ENCODE measurements at regions not wholly inside any gene's neighbourhood (a gene's known extent, or its start where the extent isn't known, plus 50 kb on each side); places are given as distances from the start of the nearest gene placed in this dataset.
"Not testable (repeated sequence)": the region's sequence is repeated elsewhere in the genome, so short reads cannot be mapped to it uniquely, and the experiment has no call there.

GRCh38 chr14:87286191-87286590 lies 706.8 kb downstream of the GALC start:
- no peak for DNase-seq

- no peak for DNase-seq
Measured at GRCh38 chr14:87285506-87285905, 707.5 kb downstream of the GALC start.

- no peak for DNase-seq
Measured at GRCh38 chr14:87283547-87283946, 709.4 kb downstream of the GALC start.

DNA sequence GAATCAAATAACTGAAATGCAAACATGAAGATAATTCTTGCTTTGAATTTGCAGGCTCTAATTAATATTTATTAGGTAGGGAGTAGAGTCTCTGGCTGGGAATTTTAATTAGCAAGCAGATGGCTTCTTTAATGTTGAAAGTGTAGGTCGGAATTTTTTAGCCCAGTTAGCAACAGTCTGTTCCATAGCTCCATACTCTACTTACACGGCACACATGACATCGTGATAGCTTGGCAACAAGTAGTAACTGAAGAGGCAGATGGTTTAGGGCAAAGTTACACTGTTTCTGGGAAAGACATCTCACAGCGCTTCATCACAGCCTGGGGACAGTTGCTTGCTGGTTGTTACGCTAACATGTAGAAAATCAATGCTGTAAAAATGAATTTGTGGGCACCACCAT lies 710.7 kb downstream of the GALC start:
- DNase-seq: no peak

GRCh38 chr14:87278415-87278814 lies 714.6 kb downstream of the GALC start:
- DNase-seq: no peak

GRCh38 chr14:87271331-87271730 lies 721.7 kb downstream of the GALC start:
- DNase-seq: no peak

- no peak for DNase-seq
Measured at GRCh38 chr14:87268997-87269396, 724.0 kb downstream of the GALC start.

DNA sequence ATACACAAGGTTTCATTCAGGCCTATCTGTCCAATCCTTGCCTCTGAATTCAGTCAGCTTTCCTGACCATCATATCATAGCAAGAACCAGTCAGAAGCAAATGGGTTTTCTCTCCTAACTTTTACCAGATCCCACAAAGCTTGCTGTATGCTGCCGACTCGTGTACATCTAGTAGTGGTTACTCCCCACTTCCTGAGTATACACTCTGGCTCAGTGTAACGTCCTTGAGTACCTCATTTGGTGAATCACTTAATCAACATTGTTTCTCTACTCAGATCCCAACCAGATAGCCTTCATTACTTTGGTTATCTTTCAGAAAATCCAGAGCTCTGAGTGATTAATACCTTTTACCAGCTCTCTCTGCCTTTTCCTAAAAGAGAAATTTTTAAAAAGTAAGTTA lies 728.2 kb downstream of the GALC start:
- no peak for DNase-seq

- DNase-seq: no peak
Measured at GRCh38 chr14:87264272-87264785, 728.7 kb downstream of the GALC start.

GRCh38 chr14:87261621-87262020 lies 731.4 kb downstream of the GALC start:
- no peak for DNase-seq

GRCh38 chr14:87260460-87260859 lies 732.5 kb downstream of the GALC start:
- no peak for DNase-seq

DNA sequence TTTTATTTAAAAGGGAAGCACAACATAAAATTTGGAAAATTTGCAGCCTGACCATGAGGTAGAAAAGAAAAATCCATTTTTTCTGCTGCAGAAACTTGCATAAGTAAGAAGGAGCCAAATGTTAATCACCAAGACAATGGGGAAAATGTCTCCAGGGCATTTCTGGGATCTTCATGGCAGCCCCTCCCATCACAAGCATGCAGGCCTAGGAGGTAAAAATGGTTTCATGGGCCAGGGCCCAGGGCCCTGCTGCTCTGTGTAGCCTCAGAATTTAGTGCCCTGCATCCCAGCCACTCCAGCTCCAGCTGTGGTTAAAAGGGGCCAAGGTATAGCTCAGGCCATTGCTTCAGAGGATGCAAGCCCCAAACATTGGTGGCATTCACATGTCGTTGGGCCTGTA lies 735.6 kb downstream of the GALC start:
- DNase-seq: no peak

DNA sequence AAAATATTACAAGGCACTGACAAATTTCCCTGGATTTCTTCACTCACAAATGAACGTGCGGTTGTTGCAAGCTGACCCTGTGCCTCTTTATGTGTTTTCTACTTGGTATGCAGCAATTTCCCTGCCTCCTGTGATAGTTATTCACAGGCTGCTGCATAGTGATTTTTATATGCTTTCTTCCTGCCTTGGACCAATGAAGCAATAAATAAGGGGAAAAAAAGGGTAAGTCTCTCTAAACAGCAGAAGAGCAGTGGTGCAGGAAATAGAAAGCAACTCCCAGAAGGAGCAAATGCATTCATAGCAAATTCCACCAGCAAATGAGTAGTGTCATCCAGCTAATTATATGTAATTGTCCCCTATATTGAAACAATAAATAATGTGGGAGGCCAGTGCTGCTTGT lies 737.9 kb downstream of the GALC start:
- DNase-seq: no peak

DNA sequence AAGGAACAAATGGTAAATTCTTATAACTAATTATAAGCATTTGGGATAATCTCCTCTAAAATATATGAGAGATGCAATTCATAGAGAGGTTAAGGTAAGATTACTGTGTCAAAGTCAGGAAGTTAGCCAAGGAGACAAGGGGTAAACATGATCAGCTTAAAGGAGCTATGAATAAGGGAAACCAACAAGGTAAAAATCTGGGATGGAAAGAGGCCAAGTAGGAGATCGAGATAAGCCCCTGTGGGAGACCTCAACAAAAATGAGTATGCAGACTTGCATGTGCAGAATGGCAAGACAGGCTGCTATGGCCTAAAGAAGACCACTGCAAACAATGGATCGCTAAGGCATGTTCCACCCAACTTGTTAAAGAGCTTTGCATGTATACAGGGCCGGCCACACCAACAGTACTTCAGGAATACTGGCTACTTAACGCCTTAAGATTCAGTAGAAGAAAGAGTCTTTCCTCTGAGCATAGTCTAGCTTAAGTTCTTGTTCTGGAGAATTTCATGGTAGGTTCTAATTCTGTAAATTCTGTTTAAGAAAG lies 738.6 kb downstream of the GALC start:
- DNase-seq: no peak

DNA sequence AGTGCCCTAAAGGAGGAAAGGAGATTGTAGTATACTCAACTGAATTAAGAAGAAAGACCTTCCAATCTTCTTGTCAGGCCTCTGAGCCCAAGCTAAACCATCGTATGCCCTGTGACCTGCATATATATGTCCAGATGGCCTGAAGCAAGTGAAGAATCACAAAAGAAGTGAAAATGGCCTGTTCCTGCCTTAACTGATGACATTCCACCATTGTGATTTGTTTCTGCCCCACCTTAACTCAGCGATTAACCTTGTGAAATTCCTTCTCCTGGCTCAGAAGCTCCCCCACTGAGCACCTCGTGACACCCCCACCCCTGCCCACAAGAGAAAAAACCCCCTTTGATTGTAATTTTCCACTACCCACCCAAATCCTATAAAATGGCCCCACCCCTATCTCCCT lies 739.2 kb downstream of the GALC start:
- not testable (repeated sequence) for DNase-seq

GRCh38 chr14:87252103-87252502 lies 740.9 kb downstream of the GALC start:
- DNase-seq: no peak

DNA sequence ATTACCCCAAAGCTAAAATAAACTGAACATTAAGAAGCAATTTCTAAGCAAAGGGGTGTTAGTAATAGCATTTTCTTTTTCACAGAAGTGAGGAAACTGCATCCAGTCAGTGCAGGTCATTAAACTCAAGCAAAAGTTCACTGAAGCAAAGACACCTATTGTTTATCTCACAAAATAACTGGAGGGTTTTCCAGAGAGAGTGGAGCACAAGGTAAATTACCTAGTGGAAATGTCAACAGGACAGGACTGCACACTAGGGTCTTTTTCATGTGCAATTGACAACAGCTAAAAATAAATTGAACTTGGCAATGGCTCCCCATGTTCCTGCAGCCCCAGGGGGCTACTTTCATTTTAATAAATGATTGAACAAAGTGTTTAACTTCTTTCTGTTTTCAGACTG lies 742.0 kb downstream of the GALC start:
- DNase-seq: peak; percentile 28

DNA sequence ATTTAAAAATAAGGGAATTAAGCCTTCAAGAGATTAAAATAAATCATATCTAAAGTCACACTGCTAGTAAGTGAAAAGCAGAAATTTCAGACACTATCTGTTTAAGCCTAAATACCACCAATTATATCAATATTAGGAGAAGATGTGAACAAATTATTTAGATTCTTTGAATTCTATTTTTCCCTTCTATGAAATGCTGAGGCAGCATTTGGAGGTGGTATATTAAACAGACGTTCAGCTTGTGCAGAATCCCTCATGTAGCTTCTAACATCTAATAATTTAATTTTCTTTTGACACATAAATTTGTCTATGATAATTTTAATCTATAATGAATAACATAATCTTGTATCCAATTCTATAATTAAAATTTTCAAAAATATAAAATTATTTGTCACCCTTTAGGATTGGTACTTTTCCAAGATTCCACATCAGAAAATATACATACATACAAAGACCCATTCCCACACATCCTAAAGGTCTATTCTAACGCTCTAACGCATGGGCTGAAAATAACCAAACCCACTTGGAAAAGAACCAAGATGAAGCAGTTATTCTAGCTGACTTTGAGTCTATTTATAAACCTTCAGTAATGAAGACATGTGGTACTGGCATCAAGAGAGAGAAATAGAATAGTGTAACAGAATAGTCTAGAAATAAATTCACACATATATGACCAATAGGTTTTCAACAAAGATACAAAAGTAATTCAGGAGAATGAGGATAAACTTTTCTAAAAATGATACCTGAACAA lies 751.8 kb downstream of the GALC start:
- DNase-seq: no peak

GRCh38 chr14:87240319-87240718 lies 752.7 kb downstream of the GALC start:
- DNase-seq: not testable (repeated sequence)

DNA sequence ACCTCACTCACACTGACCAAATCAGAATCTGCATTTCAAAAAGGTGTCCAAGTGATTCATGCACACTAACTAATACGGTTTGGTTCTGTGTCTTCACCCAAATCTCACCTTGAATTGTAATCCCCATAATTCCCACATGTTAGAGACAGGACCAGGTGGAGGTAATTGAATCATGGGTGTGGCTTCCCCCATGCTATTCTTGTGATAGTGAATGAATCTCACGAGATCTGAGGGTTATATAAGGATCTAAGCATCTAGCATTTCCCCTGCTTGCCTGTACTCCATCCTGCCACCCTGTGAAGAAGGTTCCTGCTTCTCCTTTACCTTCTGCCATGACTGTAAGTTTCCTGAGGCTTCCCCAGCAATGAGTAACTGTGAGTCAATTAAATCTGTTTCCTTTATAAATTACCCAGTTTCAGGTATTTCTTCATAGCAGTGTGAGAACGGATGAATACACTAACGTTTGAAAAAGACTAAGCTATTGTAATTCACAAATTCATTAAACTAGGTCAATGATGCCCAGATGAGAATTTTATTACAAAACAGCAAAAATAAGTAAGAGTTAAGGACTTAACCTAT lies 759.1 kb downstream of the GALC start:
- DNase-seq: no peak

DNA sequence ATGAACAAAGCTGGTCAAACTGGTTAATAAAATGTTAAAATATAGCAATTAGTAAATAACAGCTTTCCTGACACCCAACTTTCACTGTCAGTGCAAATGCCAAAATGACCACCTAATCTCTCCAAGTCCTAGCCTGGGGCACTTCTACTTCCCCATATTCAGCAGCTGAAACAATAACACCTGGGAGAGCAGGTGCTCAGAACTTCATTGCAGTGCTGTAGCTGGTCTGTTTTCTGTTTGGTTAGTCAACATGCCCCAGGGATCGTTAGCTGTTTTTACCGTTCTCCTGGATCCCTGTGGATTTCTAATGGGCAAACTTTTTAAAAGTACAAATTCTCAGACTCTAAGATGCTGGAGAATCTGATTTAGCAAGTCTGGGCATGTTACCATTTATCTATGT lies 759.7 kb downstream of the GALC start:
- DNase-seq: no peak

GRCh38 chr14:87231336-87232026 lies 761.5 kb downstream of the GALC start:
- no peak for DNase-seq

- no peak for DNase-seq
Measured at GRCh38 chr14:87230726-87231125, 762.3 kb downstream of the GALC start.

- no peak for DNase-seq
Measured at GRCh38 chr14:87229131-87229530, 763.9 kb downstream of the GALC start.

Data from DMS79 (cell line).